Lower leg skin (tissue), 4 donors: ENCODE measurements at regions not wholly inside any gene's neighbourhood (a gene's known extent, or its start where the extent isn't known, plus 50 kb on each side); places are given as distances from the start of the nearest gene placed in this dataset.

Source experiments
- DNase-seq, 2 donors: peaks; one replicate each; pipeline ENCODE4 v3.0.0-alpha.2; 2019; ENCODE audit warnings: low spot score in 2 of 2
- H3K4me3 ChIP-seq: fragments of 200-600 bp; sonication (generic); 2 replicates; pipeline ENCODE4 v1.5.1; 2017; ENCODE audit warnings: mild to moderate bottlenecking, low read depth; ENCODE audit not compliant: poor library complexity, severe bottlenecking
- CTCF ChIP-seq, 3 donors: fragments of 450-650 bp; IDR thresholded peaks; one replicate each; pipeline ENCODE4 v1.5.1; 2016; ENCODE audit warnings: antibody characterized with exemption in 3 of 3, mild to moderate bottlenecking in 3 of 3, moderate library complexity in 2 of 3
- POLR2A ChIP-seq, 2 donors: fragments of 450-650 bp; IDR thresholded peaks; one replicate each; pipeline ENCODE4 v1.6.1; 2016 to 2017; ENCODE audit warnings: antibody characterized with exemption in 2 of 2, mild to moderate bottlenecking in 1 of 2, moderate library complexity in 1 of 2
- WGBS, 2 donors: methylation state at CpG; one replicate each; pipeline ENCODE4 v1.1.5; 2018; 5-methylcytosine and 5-hydroxymethylcytosine counted together
- intact Hi-C: fragments of 100-400 bp; cut with DNase I; formaldehyde crosslinking; loops from one replicate; pipeline ENCODE4 v1.15.0; 2023; ENCODE audit warnings: low total_unique reads

- WGBS, 2 donors = 75 to 79% methylated on average over 1 of the region's 1 CpG
- no peak for TF ChIP-seq CTCF (IDR thresholded peaks at IDR 0.05)
- TF ChIP-seq POLR2A (IDR thresholded peaks at IDR 0.05) = no peak
- H3K4me3 ChIP-seq = no peak overlapping the region
- intact Hi-C loops = no loop called here
- DNase-seq = no peak
These were observed 192.7 kb downstream of the ZNF621 start for GRCh38 chr3:40717471-40717870.

- TF ChIP-seq CTCF (IDR thresholded peaks at IDR 0.05) (no peak), POLR2A (IDR thresholded peaks at IDR 0.05) (no peak)
- WGBS, 2 donors = 84 to 86% methylated on average over 1 of the region's 1 CpG
- intact Hi-C loops = no loop called here
- no peak overlapping the region for H3K4me3 ChIP-seq
- no peak for DNase-seq
These were observed 193.4 kb downstream of the ZNF621 start for GRCh38 chr3:40718209-40718608.

- no peak for TF ChIP-seq POLR2A (IDR thresholded peaks at IDR 0.05)
- no peak for TF ChIP-seq CTCF (IDR thresholded peaks at IDR 0.05)
- DNase-seq = no peak
- H3K4me3 ChIP-seq = no peak overlapping the region
- intact Hi-C loops = no loop called here
- WGBS, 2 donors = 87 to 88% methylated on average over 1 of the region's 1 CpG
These were observed 193.9 kb downstream of the ZNF621 start for GRCh38 chr3:40718681-40719080.

GRCh38 chr3:40719660-40720287 lies 195.0 kb downstream of the ZNF621 start:
- WGBS, 2 donors = 72 to 73% methylated on average over 11 of the region's 11 CpGs
- intact Hi-C loops = no loop called here
- no peak for DNase-seq
- no peak overlapping the region for H3K4me3 ChIP-seq
- TF ChIP-seq CTCF (IDR thresholded peaks at IDR 0.05) (no peak), POLR2A (IDR thresholded peaks at IDR 0.05) (no peak)

GRCh38 chr3:40720341-40720740 lies 195.6 kb downstream of the ZNF621 start:
- intact Hi-C loops = no loop called here
- DNase-seq = no peak
- TF ChIP-seq POLR2A (IDR thresholded peaks at IDR 0.05) = no peak
- TF ChIP-seq CTCF (IDR thresholded peaks at IDR 0.05) = no peak
- WGBS, 2 donors = 81 to 90% methylated on average over 4 of the region's 4 CpGs
- H3K4me3 ChIP-seq = no peak overlapping the region

- H3K4me3 ChIP-seq = no peak overlapping the region
- no peak for DNase-seq
- WGBS, 2 donors = 80 to 86% methylated on average over 3 of the region's 3 CpGs
- TF ChIP-seq CTCF (IDR thresholded peaks at IDR 0.05) (no peak), POLR2A (IDR thresholded peaks at IDR 0.05) (no peak)
- intact Hi-C loops = no loop called here
These were observed 196.1 kb downstream of the ZNF621 start for GRCh38 chr3:40720863-40721262.
